A549 (cell line): ENCODE measurements at regions not wholly inside any gene's neighbourhood (a gene's known extent, or its start where the extent isn't known, plus 50 kb on each side); places are given as distances from the start of the nearest gene placed in this dataset.
"Not testable (repeated sequence)": the region's sequence is repeated elsewhere in the genome, so short reads cannot be mapped to it uniquely, and the experiment has no call there.

Source experiments
- ATAC-seq, 2 experiments: fragments of 200-7000 bp in 1 of 2; fragments of >200 bp in 1 of 2; cut with Nextera tagmentation in 1 of 2; cut with Tn5 transposase in 1 of 2; 3 replicates each; pipeline versions ENCODE4 v1.8.0 to v1.9.1; 2018 to 2020; ENCODE audit warnings: mild to moderate bottlenecking in 1 of 2, moderate library complexity in 1 of 2
- CTCF ChIA-PET: fragments of 300-600 bp; sonication (Branson Sonifier 250); formaldehyde crosslinking; extraction: SDS; loops from one replicate; lab custom pipeline; 2021; ENCODE audit warnings: antibody characterized with exemption, inconsistent platforms; lab: Yijun Ruan, JAX
- POLR2A ChIA-PET: fragments of 350-600 bp; formaldehyde crosslinking; extraction: SDS; loops from one replicate; lab custom pipeline; 2021; ENCODE audit warnings: antibody characterized with exemption, inconsistent platforms; lab: Yijun Ruan, JAX
- DNase-seq, 2 experiments: peaks; one replicate each; pipeline versions ENCODE4 v3.0.0 to v3.0.0-alpha.2; 2011 to 2016; ENCODE audit warnings: low read depth in 1 of 2, low spot score in 1 of 2
- FAIRE-seq: peaks from 2 replicates; lab custom pipeline; 2011; peaks lifted over from hg19 to GRCh38; lab: Jason Lieb, UNC
- H3K27ac ChIP-seq, 2 experiments: fragments of >200 bp; sonication (Bioruptor Twin); formaldehyde crosslinking; 3 replicates each; pipeline ENCODE4 v1.5.1; 2016 to 2017
- H3K4me1 ChIP-seq: fragments of >200 bp; sonication (Bioruptor Twin); formaldehyde crosslinking; 3 replicates; pipeline ENCODE4 v1.6.1; 2016
- H3K4me2 ChIP-seq: fragments of >200 bp; sonication (Bioruptor Twin); formaldehyde crosslinking; 3 replicates; pipeline ENCODE4 v1.6.1; 2016
- H3K4me3 ChIP-seq: fragments of >200 bp; sonication (Bioruptor Twin); formaldehyde crosslinking; 3 replicates; pipeline ENCODE4 v1.5.1; 2016
- H3K9me3 ChIP-seq: fragments of >200 bp; sonication (Bioruptor Twin); formaldehyde crosslinking; 3 replicates; pipeline ENCODE4 v1.6.1; 2016
- CHD2 ChIP-seq: fragments of 150-350 bp; IDR thresholded peaks from 2 replicates; pipeline ENCODE4 v1.6.1; 2014; ENCODE audit warnings: low read length; ENCODE audit not compliant: partially characterized antibody
- CHD4 ChIP-seq: fragments of 200-600 bp; sonication (generic); IDR thresholded peaks from 2 replicates; pipeline ENCODE4 v1.6.1; 2016; ENCODE audit warnings: antibody characterized with exemption, mild to moderate bottlenecking, borderline replicate concordance
- EP300 ChIP-seq, 2 experiments: fragments of >200 bp; sonication (Bioruptor Twin); formaldehyde crosslinking; IDR thresholded peaks; 2 replicates in 1 of 2; 3 replicates in 1 of 2; pipeline ENCODE4 v1.6.1; 2016 to 2017
- ESRRA ChIP-seq: fragments of 150-350 bp; IDR thresholded peaks from 2 replicates; pipeline ENCODE4 v1.6.1; 2014; ENCODE audit warnings: mild to moderate bottlenecking, low read length, borderline replicate concordance
- GATA3 ChIP-seq: IDR thresholded peaks from 2 replicates; pipeline ENCODE4 v1.6.1; 2012; ENCODE audit warnings: borderline replicate concordance
- HDAC2 ChIP-seq: fragments of 200-600 bp; sonication (generic); IDR thresholded peaks from 2 replicates; pipeline ENCODE4 v1.6.1; 2016
- HEYL ChIP-seq: fragments of 250-450 bp; sonication (Bioruptor Pico); IDR thresholded peaks from 2 replicates; pipeline ENCODE4 v1.8.0; 2021; ENCODE audit warnings: mild to moderate bottlenecking, moderate library complexity
- MAFK ChIP-seq: fragments of 450-650 bp; IDR thresholded peaks from 2 replicates; pipeline ENCODE4 v1.6.1; 2014; ENCODE audit not compliant: partially characterized antibody
- POLR2A ChIP-seq: IDR thresholded peaks from 2 replicates; pipeline ENCODE4 v1.6.1; 2012; ENCODE audit warnings: mild to moderate bottlenecking, low read length
- RCOR1 ChIP-seq: fragments of 150-350 bp; IDR thresholded peaks from 2 replicates; pipeline ENCODE4 v1.6.1; 2014; ENCODE audit warnings: antibody characterized with exemption, low read length, low read depth
- RNF2 ChIP-seq: fragments of 200-600 bp; sonication (generic); IDR thresholded peaks from 2 replicates; pipeline ENCODE4 v1.6.1; 2016; ENCODE audit warnings: low read depth, mild to moderate bottlenecking, antibody characterized with exemption, moderate library complexity, borderline replicate concordance
- ZFP36 ChIP-seq: fragments of 450-650 bp; IDR thresholded peaks from 2 replicates; pipeline ENCODE4 v1.6.1; 2014; ENCODE audit warnings: borderline replicate concordance; ENCODE audit not compliant: partially characterized antibody
- WGBS: methylation state at CpG from one replicate; pipeline ENCODE4 v1.1.6; 2017; ENCODE audit errors: missing lambda C conversion rate; 5-methylcytosine and 5-hydroxymethylcytosine counted together
- TF ChIP-seq, protein P1 (sequence below): fragments of 200-600 bp; sonication (generic); IDR thresholded peaks from 2 replicates; pipeline ENCODE4 v1.6.1; 2016; ENCODE audit warnings: antibody characterized with exemption, mild to moderate bottlenecking, moderate library complexity
- TF ChIP-seq, protein P2 (sequence below): IDR thresholded peaks from 2 replicates; pipeline ENCODE4 v1.6.1; 2012; ENCODE audit warnings: low read depth, borderline replicate concordance
- TF ChIP-seq, protein P3 (sequence below): fragments of >200 bp; sonication (Bioruptor Twin); formaldehyde crosslinking; IDR thresholded peaks from 3 replicates; pipeline ENCODE4 v1.6.1; 2016

DNA sequence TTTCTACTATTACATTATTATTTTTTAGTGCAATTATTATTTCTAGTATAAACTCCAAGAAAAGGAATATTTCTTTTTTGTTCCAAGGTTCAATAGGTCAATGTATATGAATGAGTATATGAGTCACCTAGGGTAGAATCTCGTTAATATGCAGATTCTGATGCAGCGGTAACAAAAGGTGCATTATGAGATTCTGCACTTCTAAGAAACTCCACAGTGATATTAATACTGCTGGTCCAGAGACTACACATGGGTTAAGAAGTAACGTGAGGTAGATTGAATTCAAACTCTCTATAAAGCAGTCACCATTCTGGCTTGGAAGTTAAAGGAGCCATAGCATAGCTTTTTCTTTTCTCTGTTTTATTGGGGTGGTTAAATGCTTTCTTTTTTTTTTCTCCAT is 596.2 kb upstream of the TBL1XR1 start (continued):
- TF ChIP-seq, protein P1, sequence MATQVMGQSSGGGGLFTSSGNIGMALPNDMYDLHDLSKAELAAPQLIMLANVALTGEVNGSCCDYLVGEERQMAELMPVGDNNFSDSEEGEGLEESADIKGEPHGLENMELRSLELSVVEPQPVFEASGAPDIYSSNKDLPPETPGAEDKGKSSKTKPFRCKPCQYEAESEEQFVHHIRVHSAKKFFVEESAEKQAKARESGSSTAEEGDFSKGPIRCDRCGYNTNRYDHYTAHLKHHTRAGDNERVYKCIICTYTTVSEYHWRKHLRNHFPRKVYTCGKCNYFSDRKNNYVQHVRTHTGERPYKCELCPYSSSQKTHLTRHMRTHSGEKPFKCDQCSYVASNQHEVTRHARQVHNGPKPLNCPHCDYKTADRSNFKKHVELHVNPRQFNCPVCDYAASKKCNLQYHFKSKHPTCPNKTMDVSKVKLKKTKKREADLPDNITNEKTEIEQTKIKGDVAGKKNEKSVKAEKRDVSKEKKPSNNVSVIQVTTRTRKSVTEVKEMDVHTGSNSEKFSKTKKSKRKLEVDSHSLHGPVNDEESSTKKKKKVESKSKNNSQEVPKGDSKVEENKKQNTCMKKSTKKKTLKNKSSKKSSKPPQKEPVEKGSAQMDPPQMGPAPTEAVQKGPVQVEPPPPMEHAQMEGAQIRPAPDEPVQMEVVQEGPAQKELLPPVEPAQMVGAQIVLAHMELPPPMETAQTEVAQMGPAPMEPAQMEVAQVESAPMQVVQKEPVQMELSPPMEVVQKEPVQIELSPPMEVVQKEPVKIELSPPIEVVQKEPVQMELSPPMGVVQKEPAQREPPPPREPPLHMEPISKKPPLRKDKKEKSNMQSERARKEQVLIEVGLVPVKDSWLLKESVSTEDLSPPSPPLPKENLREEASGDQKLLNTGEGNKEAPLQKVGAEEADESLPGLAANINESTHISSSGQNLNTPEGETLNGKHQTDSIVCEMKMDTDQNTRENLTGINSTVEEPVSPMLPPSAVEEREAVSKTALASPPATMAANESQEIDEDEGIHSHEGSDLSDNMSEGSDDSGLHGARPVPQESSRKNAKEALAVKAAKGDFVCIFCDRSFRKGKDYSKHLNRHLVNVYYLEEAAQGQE: no peak
- TF ChIP-seq, protein P2, sequence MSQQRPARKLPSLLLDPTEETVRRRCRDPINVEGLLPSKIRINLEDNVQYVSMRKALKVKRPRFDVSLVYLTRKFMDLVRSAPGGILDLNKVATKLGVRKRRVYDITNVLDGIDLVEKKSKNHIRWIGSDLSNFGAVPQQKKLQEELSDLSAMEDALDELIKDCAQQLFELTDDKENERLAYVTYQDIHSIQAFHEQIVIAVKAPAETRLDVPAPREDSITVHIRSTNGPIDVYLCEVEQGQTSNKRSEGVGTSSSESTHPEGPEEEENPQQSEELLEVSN: no peak
- TF ChIP-seq MAFK (no peak), CHD2 (no peak)

DNA sequence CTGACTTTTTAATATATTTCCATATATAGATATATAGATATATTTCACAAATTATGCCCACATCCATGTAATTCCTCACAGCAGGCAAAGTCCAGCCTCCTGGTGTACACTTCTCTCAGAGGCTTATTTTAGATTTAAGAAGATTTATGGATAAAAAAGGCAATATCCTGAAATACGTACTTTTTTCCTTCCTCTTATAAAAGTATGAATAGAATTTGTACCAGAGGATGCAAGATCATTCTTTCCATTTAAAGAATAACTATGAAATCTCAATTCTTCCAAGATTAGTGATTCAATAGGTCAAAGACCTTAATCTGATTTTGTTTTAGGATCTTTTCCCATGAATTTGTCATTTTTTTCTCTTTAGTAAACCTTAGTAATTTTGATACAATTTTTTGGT is 597.9 kb upstream of the TBL1XR1 start:
- no peak for TF ChIP-seq ZFP36
- TF ChIP-seq RCOR1: no peak
- no peak for TF ChIP-seq RNF2
- Histone ChIP-seq H3K4me2 (no peak overlapping the region), H3K4me1 (no peaks in the 10 kb centered on the region), H3K4me3 (no peak overlapping the region), H3K27ac (no peak overlapping the region), H3K9me3 (no peaks in the 10 kb centered on the region)
- WGBS: 82% methylated on average over 1 of the region's 1 CpG
- FAIRE-seq (no peak), DNase-seq (no peak), ATAC-seq (no peak)
- ChIA-PET CTCF (no interaction called here), POLR2A (no interaction called here)

DNA sequence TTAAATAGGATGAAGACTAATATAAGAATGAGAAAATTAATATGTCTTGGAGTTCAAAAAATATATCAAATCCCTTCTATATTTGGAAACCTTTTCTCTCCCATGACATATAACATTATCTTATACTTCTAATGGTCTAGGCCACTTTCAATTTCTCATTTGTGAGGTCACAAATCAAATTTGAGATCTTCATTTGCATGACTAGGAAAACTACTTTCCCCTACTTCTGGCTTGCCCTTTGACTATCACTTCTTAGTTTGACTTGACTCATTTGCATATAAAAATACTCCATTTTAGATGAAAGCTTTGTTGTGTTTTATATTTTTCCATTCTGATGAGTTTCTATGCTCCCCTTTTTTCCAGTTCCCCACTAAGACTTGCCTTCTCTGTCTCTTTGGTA is 598.6 kb upstream of the TBL1XR1 start:
- no peak overlapping the region for H3K27ac ChIP-seq
- no peak overlapping the region for H3K4me3 ChIP-seq
- TF ChIP-seq EP300 (IDR thresholded peaks at IDR 0.05) (no peak), GATA3 (no peak), CHD4 (no peak), POLR2A (no peak), ESRRA (no peak), HEYL (no peak), HDAC2 (no peak)
- TF ChIP-seq, protein P3, sequence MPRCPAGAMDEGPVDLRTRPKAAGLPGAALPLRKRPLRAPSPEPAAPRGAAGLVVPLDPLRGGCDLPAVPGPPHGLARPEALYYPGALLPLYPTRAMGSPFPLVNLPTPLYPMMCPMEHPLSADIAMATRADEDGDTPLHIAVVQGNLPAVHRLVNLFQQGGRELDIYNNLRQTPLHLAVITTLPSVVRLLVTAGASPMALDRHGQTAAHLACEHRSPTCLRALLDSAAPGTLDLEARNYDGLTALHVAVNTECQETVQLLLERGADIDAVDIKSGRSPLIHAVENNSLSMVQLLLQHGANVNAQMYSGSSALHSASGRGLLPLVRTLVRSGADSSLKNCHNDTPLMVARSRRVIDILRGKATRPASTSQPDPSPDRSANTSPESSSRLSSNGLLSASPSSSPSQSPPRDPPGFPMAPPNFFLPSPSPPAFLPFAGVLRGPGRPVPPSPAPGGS: no peak
- TF ChIP-seq, all 56 proteins: peak for 0
- Histone ChIP-seq H3K9me3 (no peaks in the 10 kb centered on the region), H3K4me2 (no peak overlapping the region), H3K4me1 (no peaks in the 10 kb centered on the region)
- POLR2A ChIA-PET: no interaction called here
- DNase-seq: no peak
- CTCF ChIA-PET: no interaction called here
- FAIRE-seq: no peak
- no peak for ATAC-seq

DNA sequence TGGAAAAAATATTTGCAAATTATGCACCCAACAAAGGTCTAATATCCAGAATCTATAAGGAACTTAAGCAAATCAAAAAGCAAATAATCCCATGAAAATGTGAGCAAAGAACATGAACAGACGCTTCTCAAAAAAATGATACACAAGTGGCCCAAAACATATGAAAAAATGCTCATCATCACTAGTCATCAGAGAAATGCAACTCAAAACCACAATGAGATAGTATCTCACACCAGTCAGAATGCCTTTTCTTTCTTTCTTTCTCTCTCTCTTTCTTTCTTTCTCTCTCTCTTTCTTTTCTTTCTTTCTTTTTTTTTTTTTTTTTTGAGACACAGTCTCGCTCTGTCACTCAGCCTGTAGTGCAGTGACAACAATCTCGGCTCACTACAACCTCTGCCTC is 602.9 kb upstream of the TBL1XR1 start:
- POLR2A ChIA-PET, H3K4me3 ChIP-seq, DNase-seq, H3K27ac ChIP-seq, CTCF ChIA-PET, FAIRE-seq, ATAC-seq, H3K4me2 ChIP-seq, H3K4me1 ChIP-seq, H3K9me3 ChIP-seq: not testable (repeated sequence)
- 94% methylated on average over 3 of the region's 3 CpGs for WGBS
